ENCODE measurements at regions not wholly inside any gene's neighbourhood (a gene's known extent, or its start where the extent isn't known, plus 50 kb on each side); places are given as distances from the start of the nearest gene placed in this dataset.

- TF ChIP-seq REST (IDR thresholded peaks at IDR 0.05; ENCODE audit: low read depth) = no peak
- Histone ChIP-seq H3K27me3 (ENCODE audit: insufficient read depth, low read length) (0 out of 2 replicates have a peak, but pooled peaks cover 8% of the 10 kb centered on the region), H3K27ac (ENCODE audit: low read depth, low read length) (no peak overlapping the region), H4K20me1 (ENCODE audit: insufficient read depth) (no peaks in the 10 kb centered on the region), H3K4me1 (ENCODE audit: control insufficient read depth in 1 of 2, insufficient read depth in 2 of 2, low read length in 2 of 2) (no peaks in the 10 kb centered on the region), H3K79me2 (ENCODE audit: insufficient read depth, low read length) (no peaks in the 10 kb centered on the region), H2AFZ (ENCODE audit: low read depth, low read length, poor library complexity, severe bottlenecking) (no peak overlapping the region), H3K4me2 (ENCODE audit: low read length) (no peak overlapping the region), H3K36me3 (ENCODE audit: control insufficient read depth in 1 of 2, insufficient read depth in 2 of 2, low read length in 2 of 2) (no peaks in the 10 kb centered on the region), H3K4me3 (replicated peaks in 1 of 2; ENCODE audit: low read depth in 1 of 2, low read length in 2 of 2) (no peak overlapping the region), H3K9ac (ENCODE audit: low read length) (no peak overlapping the region), H3K9me3 (ENCODE audit: control insufficient read depth in 1 of 2, insufficient read depth in 1 of 2, low read depth in 1 of 2, low read length in 2 of 2) (no peaks in the 10 kb centered on the region), H3K9me2 (ENCODE audit: insufficient read depth) (no peaks in the 10 kb centered on the region)
- RAD21 ChIA-PET (ENCODE audit: low non-redundant PET in 1 of 2, low total read pairs in 2 of 2, uncharacterized antibody in 2 of 2, unreplicated experiment in 2 of 2) = no interaction called here
- CTCF ChIA-PET = no interaction called here
- DNase-seq (ENCODE audit: low read depth, low spot score) (no peak), ATAC-seq (no peak)
- intact Hi-C loops (cut with micrococcal nuclease) = no loop called here
- POLR2A ChIA-PET = no interaction called here
- BruUV-seq (replicated peaks) = no TSS peak
These were observed 281.2 kb downstream of the SKAP2 start for GRCh38 chr7:26583094-26583648.

DNA sequence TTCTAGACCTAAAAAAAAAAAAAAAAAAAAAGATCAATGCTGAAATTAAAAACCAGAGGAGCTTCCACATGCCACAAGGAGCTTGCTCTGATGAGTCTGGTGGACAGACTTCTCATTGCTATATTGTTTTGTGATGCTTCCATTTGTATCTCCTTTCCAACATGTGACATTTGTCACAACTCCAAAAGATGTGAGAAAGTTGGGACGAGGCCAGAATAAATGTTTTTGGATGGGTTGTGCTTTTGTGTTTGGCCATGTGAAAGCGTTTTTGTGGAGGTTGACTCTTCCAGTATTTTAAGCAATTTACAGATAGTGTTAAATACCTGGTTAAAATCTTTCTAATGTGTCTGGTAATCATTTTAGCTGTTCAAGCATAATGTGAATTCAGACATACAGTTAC lies 280.1 kb downstream of the SKAP2 start:
- Histone ChIP-seq H3K4me1 (ENCODE audit: control insufficient read depth in 1 of 2, insufficient read depth in 2 of 2, low read length in 2 of 2) (no peaks in the 10 kb centered on the region), H3K4me3 (replicated peaks in 1 of 2; ENCODE audit: low read depth in 1 of 2, low read length in 2 of 2) (no peak overlapping the region), H3K9me2 (ENCODE audit: insufficient read depth) (no peaks in the 10 kb centered on the region), H2AFZ (ENCODE audit: low read depth, low read length, poor library complexity, severe bottlenecking) (no peak overlapping the region), H3K9me3 (ENCODE audit: control insufficient read depth in 1 of 2, insufficient read depth in 1 of 2, low read depth in 1 of 2, low read length in 2 of 2) (no peaks in the 10 kb centered on the region), H3K79me2 (ENCODE audit: insufficient read depth, low read length) (no peaks in the 10 kb centered on the region), H3K4me2 (ENCODE audit: low read length) (no peak overlapping the region), H3K36me3 (ENCODE audit: control insufficient read depth in 1 of 2, insufficient read depth in 2 of 2, low read length in 2 of 2) (no peaks in the 10 kb centered on the region), H3K27ac (ENCODE audit: low read depth, low read length) (no peak overlapping the region), H3K27me3 (ENCODE audit: insufficient read depth, low read length) (peaks cover 9% of the 10 kb centered on the region; the same call in 1 of the 2 replicates), H4K20me1 (ENCODE audit: insufficient read depth) (no peaks in the 10 kb centered on the region), H3K9ac (ENCODE audit: low read length) (no peak overlapping the region)
- ATAC-seq = no peak
- TF ChIP-seq SP1 (IDR thresholded peaks at IDR 0.05; ENCODE audit: low read depth) = no peak
- intact Hi-C loops (cut with micrococcal nuclease) = no loop called here
- ChIA-PET RAD21 (ENCODE audit: low non-redundant PET in 1 of 2, low total read pairs in 2 of 2, uncharacterized antibody in 2 of 2, unreplicated experiment in 2 of 2) (no interaction called here), CTCF (interaction anchor here (0.6 kb wide), 1 partner anchor 273 kb away, joined by 4 read pairs; no protein-coding TSS in a partner anchor), POLR2A (no interaction called here)
- DNase-seq (ENCODE audit: low read depth, low spot score) = no peak
- no TSS peak for BruUV-seq (replicated peaks)
